GM18867 (cell line): ENCODE measurements at regions not wholly inside any gene's neighbourhood (a gene's known extent, or its start where the extent isn't known, plus 50 kb on each side); places are given as distances from the start of the nearest gene placed in this dataset.
"Not testable (repeated sequence)": the region's sequence is repeated elsewhere in the genome, so short reads cannot be mapped to it uniquely, and the experiment has no call there.

Source experiments
- ATAC-seq: cut with Tn5 transposase; IDR thresholded peaks from one replicate; pipeline ENCODE4 v1.9.1; 2021; ENCODE audit warnings: mild to moderate bottlenecking, moderate library complexity; ENCODE audit not compliant: unreplicated experiment

DNA sequence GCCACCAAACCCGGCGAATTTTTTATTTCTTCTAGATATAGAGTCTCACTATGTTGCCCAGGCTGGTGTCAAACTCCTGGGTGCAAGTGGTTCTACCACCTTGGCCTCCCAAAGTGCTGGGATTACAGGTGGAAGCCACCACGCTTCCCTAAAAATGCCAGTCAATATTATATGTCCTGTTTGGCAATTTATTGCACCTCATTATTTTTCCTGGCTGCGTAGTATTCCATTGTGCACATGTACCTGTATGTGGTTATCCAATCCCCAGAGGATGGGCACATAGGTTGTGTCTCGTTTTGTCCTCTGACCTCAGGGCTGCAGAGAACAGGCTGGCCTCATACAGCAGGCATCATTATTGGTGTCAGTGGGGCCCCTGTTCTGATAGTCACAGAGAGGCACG is 181.7 kb downstream of the C9orf50 start:
- no peak for ATAC-seq

DNA sequence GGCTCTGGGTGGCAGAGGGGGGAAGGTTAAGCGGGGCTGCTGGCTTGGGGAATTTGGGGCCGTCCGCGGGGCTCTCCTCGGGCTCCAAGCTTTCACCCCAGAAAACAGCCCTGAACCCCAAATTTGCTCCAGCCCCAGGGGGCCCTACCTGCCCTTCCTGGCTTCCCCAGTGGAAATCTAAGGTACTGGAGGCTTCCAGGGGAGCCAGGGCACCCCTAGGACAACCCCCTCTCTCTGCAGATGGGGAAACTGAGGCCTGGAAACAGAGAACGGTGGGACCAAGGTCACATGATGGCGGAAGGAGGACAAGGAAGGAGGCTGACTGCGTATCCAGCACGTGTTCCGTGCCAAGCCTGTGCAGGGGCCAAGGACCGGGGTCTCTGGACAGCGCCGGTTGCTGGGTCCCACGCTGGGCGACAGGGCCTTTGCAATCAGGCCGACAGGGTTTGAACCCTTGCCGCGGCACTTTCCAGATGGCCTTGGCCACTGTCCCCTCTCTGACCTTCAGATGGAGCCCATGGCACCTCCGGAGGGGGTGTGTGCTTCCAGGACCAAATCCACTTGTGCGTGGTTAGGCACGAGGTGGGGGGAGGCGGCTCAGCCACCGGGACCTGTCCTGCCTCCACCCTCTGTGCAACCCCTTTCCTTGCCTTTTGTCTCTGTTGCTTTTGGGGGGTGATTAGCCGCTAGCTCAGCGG is 183.1 kb downstream of the C9orf50 start:
- ATAC-seq, result no peak

DNA sequence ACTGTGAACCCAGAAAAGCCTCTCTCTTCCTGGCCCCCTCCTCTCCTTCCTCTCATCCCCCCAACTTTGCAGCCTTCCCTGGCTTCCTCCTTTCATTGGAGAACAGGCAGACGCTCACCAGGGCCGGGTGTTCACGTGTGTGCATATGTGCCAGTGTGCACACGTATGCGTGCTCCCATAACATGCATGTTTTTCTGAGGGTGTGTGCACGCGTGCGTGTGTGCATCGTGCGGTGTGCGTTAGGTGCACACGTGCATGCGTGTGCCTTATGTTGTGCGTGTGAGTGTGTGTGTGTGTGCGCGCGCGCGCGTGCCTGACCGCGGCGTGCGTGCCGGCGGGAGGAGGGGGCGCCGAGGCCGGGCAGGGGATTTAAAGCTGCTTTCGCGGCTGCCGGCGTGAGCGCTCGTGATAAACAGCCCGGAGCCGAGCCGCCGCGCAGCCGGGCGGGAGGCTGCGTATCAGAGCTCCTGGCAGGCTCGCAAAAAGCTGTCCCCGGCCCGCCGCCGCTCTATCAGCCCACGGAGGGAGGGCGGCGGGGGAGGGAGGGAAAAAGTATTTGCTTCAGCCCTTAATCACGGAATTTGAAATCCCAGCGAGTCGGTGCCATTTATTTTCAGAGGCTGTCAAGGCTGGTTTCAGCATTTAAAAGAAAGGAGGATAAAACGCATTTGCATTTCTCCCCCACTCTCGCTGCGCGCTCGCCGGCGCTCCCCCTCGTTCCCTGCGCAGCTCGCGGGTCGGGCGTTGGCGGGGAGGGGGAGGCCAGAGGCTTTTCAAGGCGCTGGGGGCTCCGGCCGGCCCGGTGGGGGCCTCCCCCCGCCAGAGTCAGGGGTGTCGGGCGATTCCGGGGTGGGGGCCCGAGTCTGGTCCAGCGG is 183.9 kb downstream of the C9orf50 start:
- no peak for ATAC-seq

- ATAC-seq, result no peak
Observed at GRCh38 chr9:129435988-129436717, 184.7 kb downstream of the C9orf50 start.

DNA sequence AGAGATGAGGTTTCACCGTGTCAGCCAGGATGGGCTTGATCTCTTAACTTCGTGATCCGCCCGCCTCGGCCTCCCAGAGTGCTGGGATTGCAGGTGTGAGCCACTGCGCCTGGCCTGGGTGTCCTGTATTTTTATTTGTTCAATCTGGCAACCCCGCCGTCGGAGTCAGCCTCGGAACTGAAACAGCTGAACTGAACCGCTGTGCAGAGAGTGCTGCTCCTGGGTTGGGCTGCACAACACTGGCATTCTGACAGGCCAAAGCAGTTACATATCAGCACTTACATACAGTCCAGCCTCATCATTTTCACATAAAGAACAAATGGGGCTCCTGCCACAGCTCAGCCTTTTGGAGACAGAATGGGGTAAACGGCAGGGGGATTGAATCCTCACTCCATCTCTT is 185.6 kb downstream of the C9orf50 start:
- no peak for ATAC-seq

- no peak for ATAC-seq
Observed at GRCh38 chr9:129434187-129434586, 186.7 kb downstream of the C9orf50 start.

DNA sequence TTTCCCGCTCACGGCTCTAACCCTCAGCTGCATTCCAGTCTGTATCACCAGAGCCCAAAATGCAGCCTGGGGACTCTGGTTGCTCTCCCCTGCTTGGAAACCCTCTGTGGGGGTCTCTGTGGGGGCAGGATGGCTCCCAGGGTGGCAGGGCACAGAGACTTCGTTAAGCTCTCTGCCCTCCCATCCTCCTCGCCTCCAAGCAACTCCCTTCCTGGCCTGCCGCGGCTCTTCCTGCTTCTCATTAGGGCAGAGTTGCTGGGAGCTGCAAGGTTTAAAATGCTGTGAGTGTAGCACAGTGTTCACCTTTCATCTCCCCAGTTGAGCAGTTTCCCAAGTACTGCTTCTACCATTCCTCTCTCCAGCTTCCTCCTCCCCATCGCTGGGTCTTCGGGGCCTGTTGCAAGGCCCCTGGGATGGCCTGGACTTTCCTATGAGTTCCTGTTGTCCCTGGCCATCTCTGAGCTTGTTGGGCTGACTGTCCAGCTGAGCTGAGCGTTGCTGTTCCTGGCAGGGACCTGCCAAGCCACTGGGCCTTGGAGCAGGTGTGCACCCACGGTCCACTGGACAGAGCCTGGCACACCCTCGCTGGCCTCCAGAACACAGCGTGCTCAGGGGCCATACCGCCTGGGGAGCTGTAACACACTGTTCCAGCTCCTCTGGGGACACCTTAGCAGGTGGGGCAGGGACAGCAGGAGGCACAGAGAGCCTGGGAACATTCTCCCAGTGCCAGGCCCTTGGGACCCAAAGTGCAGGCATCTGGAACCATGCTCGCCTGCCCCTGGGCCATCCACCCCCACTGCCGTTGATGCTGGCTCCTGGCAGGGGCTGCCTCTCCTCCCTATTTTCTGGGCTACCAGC is 188.4 kb downstream of the C9orf50 start:
- ATAC-seq, result no peak

DNA sequence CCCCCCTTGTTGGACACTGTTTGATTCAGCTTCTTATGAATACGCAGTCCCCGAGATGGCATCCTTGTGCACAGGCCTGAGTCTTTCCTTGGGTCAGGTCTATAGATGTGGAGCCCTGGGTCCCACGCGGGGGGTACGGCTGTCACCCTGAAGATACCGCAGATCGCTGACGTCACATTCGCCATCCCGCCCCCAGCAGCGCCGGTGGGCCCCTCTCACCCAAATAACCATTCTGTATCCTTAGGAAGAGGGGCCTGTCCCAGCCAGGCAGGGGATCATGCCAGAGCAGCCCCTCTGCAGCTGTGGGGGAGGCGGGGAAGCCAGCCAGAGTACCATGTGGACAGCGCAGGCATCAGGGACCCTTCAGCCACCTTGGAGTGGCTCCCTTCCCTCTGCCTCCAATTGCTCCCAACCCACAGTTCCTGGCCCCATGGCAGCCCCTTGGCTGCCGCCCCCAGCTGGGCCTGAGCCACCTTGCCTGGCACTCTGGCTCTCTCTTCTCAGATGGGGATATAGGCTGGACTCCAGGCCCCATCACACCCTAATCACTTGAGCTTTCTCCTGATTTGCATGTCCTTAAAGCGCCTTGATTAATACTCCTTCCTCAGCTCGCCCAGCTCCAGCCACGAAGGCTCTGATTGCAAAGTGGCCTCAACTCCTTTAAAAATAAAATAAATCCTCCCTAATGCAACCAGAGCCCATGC is 189.8 kb downstream of the C9orf50 start:
- ATAC-seq, result no peak

DNA sequence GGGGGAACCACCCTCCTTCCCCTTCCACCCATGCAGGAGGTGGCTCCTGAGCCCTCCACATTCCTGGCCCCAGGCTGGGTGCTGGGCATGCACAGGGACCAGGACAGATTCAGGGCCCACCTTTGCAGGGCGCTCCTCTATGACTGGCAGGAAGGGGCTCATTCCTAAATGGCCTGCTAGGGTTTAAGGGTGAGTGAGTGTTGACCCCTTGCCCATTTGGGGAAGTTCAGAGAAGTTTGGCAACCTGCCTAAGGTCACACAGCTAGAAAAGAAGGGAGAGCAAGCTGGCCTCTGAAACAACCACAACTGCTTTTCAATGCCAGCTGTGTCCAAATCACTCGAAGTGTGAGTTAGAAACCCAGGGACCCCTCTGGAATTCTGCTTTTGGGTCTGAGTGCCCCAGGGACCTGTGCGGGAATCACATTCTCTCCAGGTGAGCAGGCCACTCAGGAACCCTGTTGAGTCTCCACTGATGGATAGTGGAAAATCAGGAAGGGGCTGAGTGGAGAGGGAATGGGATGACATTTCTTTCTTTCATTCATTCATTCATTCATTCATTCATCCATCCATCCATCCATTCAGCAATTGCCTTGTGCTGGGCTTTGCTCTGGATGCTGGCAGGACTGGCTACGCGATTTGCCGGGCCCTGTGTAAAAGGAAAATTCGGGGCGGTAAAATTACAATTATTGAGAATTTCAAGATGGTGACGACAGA is 191.9 kb downstream of the C9orf50 start:
- no peak for ATAC-seq

DNA sequence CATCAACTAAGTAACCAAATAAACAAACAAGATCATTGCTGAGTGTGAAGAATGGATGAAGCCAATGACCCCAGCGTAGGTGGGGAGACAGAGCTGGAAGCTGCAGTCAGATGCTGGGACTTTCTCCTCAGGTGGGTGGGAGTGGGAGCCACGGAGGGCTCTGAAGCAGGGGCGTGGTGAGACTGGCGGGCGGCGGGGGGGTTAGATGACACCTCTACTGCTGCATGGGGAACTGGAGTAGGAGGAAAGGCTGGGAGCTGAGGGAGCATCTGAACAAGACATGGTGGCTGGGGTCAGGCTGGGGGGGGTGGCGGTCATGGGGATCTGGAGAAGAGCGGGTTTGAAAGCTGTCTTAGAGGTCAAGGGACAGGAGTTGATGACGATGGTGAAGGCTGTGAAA is 193.8 kb downstream of the C9orf50 start:
- ATAC-seq, result no peak

GRCh38 chr9:129423755-129424154 is 197.1 kb downstream of the C9orf50 start:
- not testable (repeated sequence) for ATAC-seq

DNA sequence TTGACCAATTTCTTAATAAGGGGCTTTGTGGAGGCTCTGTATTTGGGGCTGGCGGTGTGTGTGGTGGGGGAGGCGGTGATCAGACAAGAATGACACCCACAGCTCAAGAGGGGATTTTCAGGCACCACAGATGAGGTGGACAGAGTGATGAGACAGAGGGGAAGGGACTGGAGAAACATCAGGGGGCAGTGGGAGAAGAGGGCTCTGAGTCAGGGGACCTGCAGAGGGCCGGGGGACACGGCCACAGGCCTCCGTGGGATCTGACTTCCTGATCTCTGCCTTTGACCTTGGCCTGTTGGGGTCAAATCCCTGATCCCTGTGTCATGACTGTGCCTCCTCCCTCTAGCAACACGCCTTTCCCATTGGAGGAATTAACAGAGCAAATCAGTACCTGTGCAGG is 197.7 kb downstream of the C9orf50 start:
- ATAC-seq, result no peak

DNA sequence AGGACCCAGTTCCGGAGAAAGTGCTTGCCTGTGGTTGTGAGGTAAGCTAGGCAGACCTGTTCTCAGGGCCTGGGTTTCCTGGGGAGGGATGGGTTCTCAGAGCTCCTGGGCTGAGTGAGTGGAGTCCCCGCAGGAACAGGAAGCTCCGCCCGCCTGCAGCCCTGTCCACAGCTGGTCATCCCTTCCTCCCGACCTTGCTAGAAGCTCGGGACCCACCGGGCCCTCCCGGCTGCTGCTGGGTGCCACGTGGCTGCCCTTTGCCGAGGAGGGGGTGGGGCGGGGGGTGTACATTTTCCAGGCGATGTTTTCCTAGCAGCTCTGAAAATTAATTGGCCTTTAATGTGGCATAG is 198.1 kb downstream of the C9orf50 start:
- no peak for ATAC-seq

GRCh38 chr9:129422032-129422842 is 198.7 kb downstream of the C9orf50 start:
- ATAC-seq, result no peak

DNA sequence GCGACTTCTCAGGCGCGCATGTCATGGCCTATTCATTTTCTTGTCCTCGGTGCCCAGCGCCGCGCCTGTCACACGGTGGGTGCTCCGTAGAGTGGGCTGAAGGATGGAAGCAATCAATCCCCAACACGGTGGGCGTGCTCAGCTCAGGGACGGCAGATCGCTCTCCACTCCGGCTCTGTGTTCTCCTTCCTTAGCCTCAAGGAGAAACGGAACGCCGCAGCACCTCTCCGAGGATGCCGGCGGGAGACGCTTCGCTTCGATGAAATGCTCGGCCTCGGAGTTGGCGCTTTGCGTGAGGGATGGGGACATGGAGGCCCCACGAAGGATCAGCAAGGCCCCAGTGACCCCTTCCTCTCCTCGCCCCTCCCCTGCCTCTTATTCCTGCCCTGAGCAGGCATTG is 199.5 kb downstream of the C9orf50 start:
- ATAC-seq, result no peak

- ATAC-seq, result no peak
Observed at GRCh38 chr9:129420721-129421120, 200.2 kb downstream of the C9orf50 start.

GRCh38 chr9:129419382-129419899 is 201.5 kb downstream of the C9orf50 start:
- ATAC-seq, result no peak

DNA sequence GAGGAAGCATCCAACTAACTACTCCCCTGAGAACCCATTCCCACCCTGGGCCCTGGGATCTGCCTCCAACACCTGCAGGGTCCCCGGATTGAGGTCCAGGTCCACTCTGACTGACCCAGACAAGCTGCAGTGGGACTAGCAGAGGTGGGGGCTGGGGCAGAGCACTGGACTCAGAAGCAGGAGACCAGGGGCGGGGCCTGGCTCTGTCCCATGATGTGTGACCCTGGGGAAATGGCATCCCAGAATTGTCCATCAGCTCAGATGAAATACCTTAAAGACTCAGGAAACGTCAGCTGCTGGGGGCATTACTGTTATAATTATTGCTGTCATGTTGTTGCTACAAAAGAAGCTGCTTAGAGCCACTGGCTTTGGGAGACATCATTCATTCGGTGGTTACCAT is 202.4 kb downstream of the C9orf50 start:
- no peak for ATAC-seq
